ENCODE measurements at regions not wholly inside any gene's neighbourhood (a gene's known extent, or its start where the extent isn't known, plus 50 kb on each side); places are given as distances from the start of the nearest gene placed in this dataset.

GRCh38 chr20:17819395-17820093 lies 119.8 kb downstream of the BANF2 start:
- in situ Hi-C loops (cut with HindIII; ENCODE audit: low sequenced_read_pairs), result no loop called here
- DNase-seq (ENCODE audit: low read depth), result no peak
- no peak overlapping the region for H3K4me3 ChIP-seq (ENCODE audit: low read depth, low read length)
- TF ChIP-seq CTCF (IDR thresholded peaks at IDR 0.05; ENCODE audit: low read depth, low read length, missing control alignments), result no peak

GRCh38 chr20:17818187-17818586 lies 118.4 kb downstream of the BANF2 start:
- TF ChIP-seq CTCF (IDR thresholded peaks at IDR 0.05; ENCODE audit: low read depth, low read length, missing control alignments), result no peak
- no peak overlapping the region for H3K4me3 ChIP-seq (ENCODE audit: low read depth, low read length)
- in situ Hi-C loops (cut with HindIII; ENCODE audit: low sequenced_read_pairs), result no loop called here
- no peak for DNase-seq (ENCODE audit: low read depth)

- no peak for TF ChIP-seq CTCF (IDR thresholded peaks at IDR 0.05; ENCODE audit: low read depth, low read length, missing control alignments)
- H3K4me3 ChIP-seq (ENCODE audit: low read depth, low read length), result no peak overlapping the region
- in situ Hi-C loops (cut with HindIII; ENCODE audit: low sequenced_read_pairs), result no loop called here
- no peak for DNase-seq (ENCODE audit: low read depth)
Observed at GRCh38 chr20:17816804-17817587, 117.2 kb downstream of the BANF2 start.

- in situ Hi-C loops (cut with HindIII; ENCODE audit: low sequenced_read_pairs), result no loop called here
- H3K4me3 ChIP-seq (ENCODE audit: low read depth, low read length), result no peak overlapping the region
- TF ChIP-seq CTCF (IDR thresholded peaks at IDR 0.05; ENCODE audit: low read depth, low read length, missing control alignments), result no peak
- no peak for DNase-seq (ENCODE audit: low read depth)
Observed at GRCh38 chr20:17811628-17811965, 111.8 kb downstream of the BANF2 start.

- H3K4me3 ChIP-seq (ENCODE audit: low read depth, low read length), result no peak overlapping the region
- no peak for TF ChIP-seq CTCF (IDR thresholded peaks at IDR 0.05; ENCODE audit: low read depth, low read length, missing control alignments)
- DNase-seq (ENCODE audit: low read depth), result no peak
- in situ Hi-C loops (cut with HindIII; ENCODE audit: low sequenced_read_pairs), result no loop called here
Observed at GRCh38 chr20:17810847-17811627, 111.3 kb downstream of the BANF2 start.

- in situ Hi-C loops (cut with HindIII; ENCODE audit: low sequenced_read_pairs), result no loop called here
- DNase-seq (ENCODE audit: low read depth), result no peak
- H3K4me3 ChIP-seq (ENCODE audit: low read depth, low read length), result no peak overlapping the region
- no peak for TF ChIP-seq CTCF (IDR thresholded peaks at IDR 0.05; ENCODE audit: low read depth, low read length, missing control alignments)
Observed at GRCh38 chr20:17810062-17810631, 110.4 kb downstream of the BANF2 start.
